G401 (cell line): ENCODE measurements at regions not wholly inside any gene's neighbourhood (a gene's known extent, or its start where the extent isn't known, plus 50 kb on each side); places are given as distances from the start of the nearest gene placed in this dataset.
"Not testable (repeated sequence)": the region's sequence is repeated elsewhere in the genome, so short reads cannot be mapped to it uniquely, and the experiment has no call there.

ENCODE experiments used
- DNase-seq: peaks from one replicate; pipeline ENCODE4 v3.0.0-alpha.2; 2015; ENCODE audit warnings: low spot score
- in situ Hi-C: cut with HindIII; loops from 2 replicates; pipeline ENCODE4 v1.10.0; 2016; ENCODE audit warnings: low sequenced_read_pairs, mixed read lengths

GRCh38 chr16:17015702-17016101 is 455.1 kb downstream of the XYLT1 start:
- DNase-seq = no peak

GRCh38 chr16:17017442-17017841 is 453.3 kb downstream of the XYLT1 start:
- DNase-seq = no peak
- in situ Hi-C loops = no loop called here

More at GRCh38 chr16:17015702-17016101, 455.1 kb downstream of the XYLT1 start:
- in situ Hi-C loops = no loop called here

DNA sequence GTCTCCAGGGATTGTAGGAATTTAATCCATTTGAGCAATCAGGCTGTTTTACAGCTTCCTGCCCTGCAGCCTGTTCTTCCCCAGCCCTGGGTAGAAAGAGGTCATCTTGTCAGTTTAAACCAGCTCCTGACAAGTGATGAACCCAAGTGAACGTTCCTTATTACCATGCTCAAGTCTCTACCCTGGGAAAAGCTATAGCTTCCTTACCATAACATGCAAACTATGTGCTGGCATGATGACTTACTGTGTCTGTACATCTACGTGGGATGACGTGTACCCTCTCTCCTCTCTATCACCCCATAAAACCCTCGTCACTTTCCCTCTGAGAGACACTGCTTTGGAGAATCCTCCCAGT is 452.2 kb downstream of the XYLT1 start:
- in situ Hi-C loops = no loop called here
- DNase-seq = no peak

DNA sequence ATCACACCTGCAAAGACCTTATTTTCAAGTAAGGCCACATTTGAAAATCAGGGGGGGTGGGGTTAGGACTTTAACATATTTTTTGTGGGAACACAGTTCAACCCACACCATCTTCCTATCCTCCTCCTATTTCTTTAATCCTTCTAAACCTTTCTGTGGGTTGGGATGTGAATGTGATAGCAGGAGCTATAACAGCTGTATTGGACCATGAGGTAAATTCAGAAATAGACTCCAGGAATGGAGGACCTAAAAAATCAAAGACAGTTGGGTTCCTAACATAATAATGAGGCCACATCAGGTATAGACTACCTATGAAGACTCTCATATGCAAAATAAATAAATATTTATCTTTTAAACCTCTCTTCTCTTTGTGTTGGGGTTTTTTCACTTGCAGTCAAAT is 451.4 kb downstream of the XYLT1 start:
- no peak for DNase-seq
- in situ Hi-C loops = no loop called here

GRCh38 chr16:17023606-17024005 is 447.2 kb downstream of the XYLT1 start:
- in situ Hi-C loops = no loop called here
- DNase-seq = no peak

- in situ Hi-C loops = no loop called here
- DNase-seq = no peak
These were observed 446.2 kb downstream of the XYLT1 start for GRCh38 chr16:17024514-17024913.

GRCh38 chr16:17026600-17027242 is 444.0 kb downstream of the XYLT1 start:
- DNase-seq = no peak
- in situ Hi-C loops = no loop called here

DNA sequence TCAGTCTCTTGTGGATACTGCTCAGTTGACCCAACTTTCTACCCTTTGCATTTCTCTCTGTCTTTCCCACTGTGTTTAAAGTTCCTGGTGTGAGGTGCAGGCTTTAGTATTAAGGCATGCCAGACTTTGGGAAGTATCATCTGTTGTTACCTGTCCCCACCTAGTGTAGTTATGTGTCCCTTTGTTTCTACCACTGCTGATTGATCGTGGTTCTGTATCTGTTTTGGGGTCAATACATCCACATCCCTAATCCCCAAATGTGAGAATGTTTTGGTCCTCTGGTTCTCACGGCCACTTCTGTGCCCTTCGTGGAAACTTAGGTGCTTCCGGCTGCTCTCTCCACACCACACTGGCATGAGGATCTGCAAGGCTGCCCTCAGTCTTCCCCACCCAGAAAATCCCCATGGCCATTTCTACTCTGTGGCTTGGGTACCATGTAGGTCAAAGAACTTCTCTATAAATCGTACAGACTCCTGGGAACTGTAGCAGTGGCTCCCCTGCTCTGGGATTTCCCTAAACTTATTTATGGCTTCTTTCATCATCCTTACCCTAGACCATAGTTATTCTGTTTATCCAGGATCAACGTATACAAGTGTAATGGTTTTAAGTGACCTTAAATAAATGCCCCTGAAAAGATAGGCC is 443.2 kb downstream of the XYLT1 start:
- no peak for DNase-seq
- in situ Hi-C loops = no loop called here

DNA sequence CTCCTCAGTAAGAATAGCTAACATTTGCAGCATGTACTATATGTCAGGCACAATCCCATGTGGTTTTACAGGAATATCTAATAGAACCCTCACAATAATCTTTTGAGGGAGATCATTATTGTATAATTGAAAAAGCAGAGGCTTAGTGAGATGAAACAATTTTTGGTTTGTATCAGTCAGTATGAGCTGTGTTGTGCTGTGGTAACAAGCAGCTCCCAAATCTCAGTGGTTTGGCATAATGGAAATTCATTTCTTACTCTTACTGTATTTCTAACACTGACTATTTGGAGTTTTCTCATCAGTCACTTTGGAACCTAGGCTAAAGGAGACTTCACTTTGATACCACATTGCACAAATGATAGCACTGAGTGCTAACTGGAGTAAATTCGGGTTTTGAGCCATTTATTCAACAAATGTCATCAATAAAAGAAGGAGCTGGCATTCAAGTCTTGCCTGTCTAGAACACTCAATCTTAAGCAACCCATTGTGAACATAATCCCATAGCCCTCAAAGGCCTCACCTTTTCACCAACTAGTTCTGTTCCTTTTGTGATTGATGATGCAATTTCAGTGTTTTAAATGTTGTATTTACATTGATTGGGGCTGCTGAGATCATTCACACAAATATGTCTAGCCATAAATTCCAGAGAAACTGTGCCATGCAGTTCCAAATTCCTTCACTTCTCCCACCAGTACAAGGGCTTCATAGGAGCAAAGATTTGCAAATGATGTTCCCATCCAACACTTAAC is 441.0 kb downstream of the XYLT1 start:
- in situ Hi-C loops = no loop called here
- DNase-seq = no peak

GRCh38 chr16:17031484-17032268 is 439.1 kb downstream of the XYLT1 start:
- no peak for DNase-seq
- in situ Hi-C loops = no loop called here

- DNase-seq = no peak
- in situ Hi-C loops = no loop called here
These were observed 438.4 kb downstream of the XYLT1 start for GRCh38 chr16:17032332-17032731.

DNA sequence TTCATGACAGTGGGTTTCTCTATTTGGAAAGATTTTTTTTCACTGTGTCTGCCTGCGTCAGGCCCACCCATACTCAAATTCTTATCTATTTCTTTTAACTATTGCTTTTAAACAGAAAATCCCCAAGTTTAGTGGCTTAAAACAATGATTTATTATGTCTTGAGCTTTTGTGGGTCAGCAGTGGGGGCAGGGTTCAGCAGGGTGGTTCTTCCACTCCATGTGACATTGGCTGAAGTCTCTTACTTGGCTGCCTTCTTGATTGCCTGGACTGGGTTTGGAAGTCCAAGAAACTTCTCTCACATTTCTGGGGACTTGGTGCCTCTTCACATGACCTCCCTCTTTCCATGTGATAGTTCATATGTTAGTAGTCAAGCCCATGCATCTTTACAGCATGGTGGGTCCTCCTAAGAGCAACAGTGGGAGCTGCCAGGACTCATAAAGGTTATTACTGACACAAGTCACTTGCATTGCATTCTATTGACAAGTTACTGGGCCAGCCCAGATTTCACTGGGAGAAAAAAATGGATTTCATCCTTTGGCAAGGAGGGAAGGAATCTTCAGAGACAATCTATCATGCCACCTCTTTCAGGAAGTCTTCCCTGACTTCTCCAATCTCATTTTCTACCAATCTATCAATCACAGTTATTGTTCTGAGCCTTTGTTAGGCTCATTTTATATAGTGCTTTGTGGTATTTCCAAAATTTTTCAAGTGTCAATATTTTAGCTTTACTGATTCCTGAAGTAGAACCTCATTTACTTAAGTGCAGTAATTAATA is 436.1 kb downstream of the XYLT1 start:
- no peak for DNase-seq
- in situ Hi-C loops = no loop called here

DNA sequence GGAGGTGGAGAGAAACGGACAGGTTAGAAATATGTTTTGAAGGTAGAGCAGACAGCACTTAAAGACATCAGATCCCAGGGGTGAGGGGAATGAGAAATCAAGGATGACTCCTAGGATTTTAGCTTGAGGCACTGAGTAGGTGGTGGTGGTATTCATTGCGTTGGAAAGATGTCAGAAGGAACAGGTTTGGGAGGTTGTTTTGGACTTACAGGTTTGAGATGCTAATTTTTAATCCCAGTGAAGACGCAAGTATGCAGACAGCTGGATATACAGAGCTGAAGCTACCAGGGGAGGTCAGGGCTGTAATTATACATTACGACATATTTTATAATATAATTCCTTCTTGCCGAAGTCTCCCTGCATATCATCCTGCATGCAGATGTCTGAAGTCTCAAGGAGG is 433.3 kb downstream of the XYLT1 start:
- in situ Hi-C loops = no loop called here
- DNase-seq = no peak

DNA sequence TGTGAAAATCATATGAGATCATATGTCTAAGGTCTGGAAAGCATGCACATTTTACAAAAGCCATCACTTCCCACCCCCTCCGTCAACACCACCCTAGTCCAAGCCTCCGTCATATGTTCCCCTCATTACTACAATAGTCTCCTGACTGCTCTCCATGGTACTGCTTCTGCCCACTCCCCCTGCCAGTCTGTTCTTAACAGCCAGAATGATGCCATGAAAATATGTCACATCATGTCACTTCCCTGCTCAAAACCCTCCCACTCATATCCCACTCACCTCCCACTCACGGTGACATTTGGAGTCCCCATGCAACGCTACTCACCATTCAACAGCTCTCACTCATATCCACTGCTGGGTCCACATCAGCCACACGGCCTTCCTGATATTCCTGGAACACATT is 432.3 kb downstream of the XYLT1 start:
- no peak for DNase-seq
- in situ Hi-C loops = no loop called here

- in situ Hi-C loops, DNase-seq: not testable (repeated sequence)
These were observed 421.7 kb downstream of the XYLT1 start for GRCh38 chr16:17049109-17049508.

DNA sequence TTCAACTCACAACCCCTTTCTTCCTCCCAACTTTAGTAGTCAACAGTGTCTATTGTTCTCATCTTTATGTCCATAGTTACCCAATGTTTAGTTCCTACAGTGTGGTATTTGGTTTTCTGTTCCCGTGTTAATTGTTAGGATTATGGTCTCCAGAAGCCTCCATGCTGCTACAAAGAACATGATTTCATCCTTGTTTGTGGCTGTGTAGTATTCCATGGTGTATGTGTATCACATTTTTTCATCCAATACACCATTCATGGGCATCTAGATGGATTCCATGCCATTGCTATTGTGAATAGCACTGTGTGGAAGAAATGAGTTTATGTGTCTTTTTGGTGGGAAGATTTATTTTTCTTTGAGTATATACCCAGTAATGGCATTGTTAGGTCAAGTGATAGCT is 420.3 kb downstream of the XYLT1 start:
- DNase-seq = no peak
- in situ Hi-C loops = no loop called here
